Hepatocyte (in vitro differentiated cells): ENCODE measurements at regions not wholly inside any gene's neighbourhood (a gene's known extent, or its start where the extent isn't known, plus 50 kb on each side); places are given as distances from the start of the nearest gene placed in this dataset.
A peak's percentile ranks its signal among the peaks of the same experiment; 100 is the strongest.

Source experiments
- DNase-seq: peaks from one replicate; pipeline ENCODE4 v3.0.0-alpha.2; 2016; ENCODE audit warnings: low spot score
- H2AFZ ChIP-seq: fragments of 200-600 bp; sonication (generic); 2 replicates; pipeline ENCODE4 v1.6.0; 2016; ENCODE audit warnings: antibody characterized with exemption, mild to moderate bottlenecking
- H3K27ac ChIP-seq: fragments of 200-600 bp; sonication (generic); 2 replicates; pipeline ENCODE4 v1.5.1; 2016; ENCODE audit warnings: mild to moderate bottlenecking
- H3K27me3 ChIP-seq: fragments of 200-600 bp; sonication (generic); 2 replicates; pipeline ENCODE4 v1.6.1; 2016
- H3K36me3 ChIP-seq: fragments of 200-600 bp; sonication (generic); replicated peaks from 2 replicates; pipeline ENCODE4 v1.5.1; 2016; ENCODE audit warnings: low read depth; ENCODE audit not compliant: insufficient read depth
- H3K4me1 ChIP-seq: fragments of 200-600 bp; sonication (generic); 2 replicates; pipeline ENCODE4 v1.5.1; 2016; ENCODE audit warnings: mild to moderate bottlenecking, moderate library complexity; ENCODE audit not compliant: insufficient read depth
- H3K4me2 ChIP-seq: fragments of 200-600 bp; sonication (generic); 2 replicates; pipeline ENCODE4 v1.6.0; 2016
- H3K4me3 ChIP-seq: fragments of 200-600 bp; sonication (generic); 2 replicates; pipeline ENCODE4 v1.5.1; 2016; ENCODE audit warnings: mild to moderate bottlenecking
- H3K79me2 ChIP-seq: fragments of 200-600 bp; sonication (generic); 2 replicates; pipeline ENCODE4 v1.6.0; 2017; ENCODE audit warnings: mild to moderate bottlenecking
- H3K9me2 ChIP-seq: fragments of 200-600 bp; sonication (generic); replicated peaks from 2 replicates; pipeline ENCODE4 v1.6.0; 2017; ENCODE audit warnings: mild to moderate bottlenecking; ENCODE audit not compliant: insufficient read depth
- H3K9me3 ChIP-seq: fragments of 200-600 bp; sonication (generic); 2 replicates; pipeline ENCODE4 v1.5.1; 2016; ENCODE audit warnings: low read depth, mild to moderate bottlenecking
- H4K20me1 ChIP-seq: fragments of 200-600 bp; sonication (generic); 2 replicates; pipeline ENCODE4 v1.6.0; 2016; ENCODE audit warnings: mild to moderate bottlenecking; ENCODE audit not compliant: insufficient read depth, poor library complexity, severe bottlenecking
- EZH2 ChIP-seq: fragments of 200-600 bp; sonication (generic); IDR thresholded peaks from 2 replicates; pipeline ENCODE4 v1.6.1; 2016; ENCODE audit warnings: antibody characterized with exemption, mild to moderate bottlenecking, borderline replicate concordance
- EZH2phosphoT487 ChIP-seq: fragments of 200-600 bp; sonication (generic); IDR thresholded peaks from one replicate; pipeline ENCODE4 v1.6.1; 2018; ENCODE audit warnings: antibody characterized with exemption, mild to moderate bottlenecking, low read depth, moderate library complexity; ENCODE audit not compliant: unreplicated experiment, severe bottlenecking
- WGBS: methylation state at CpG from one replicate; pipeline ENCODE4 v1.1.6; 2016; ENCODE audit warnings: low lambda C conversion rate; ENCODE audit errors: missing lambda C conversion rate; 5-methylcytosine and 5-hydroxymethylcytosine counted together
- TF ChIP-seq, protein P1 (sequence below): fragments of 200-600 bp; sonication (generic); IDR thresholded peaks from 2 replicates; pipeline ENCODE4 v1.5.1; 2016; ENCODE audit warnings: antibody characterized with exemption, mild to moderate bottlenecking; ENCODE audit not compliant: poor library complexity

DNA sequence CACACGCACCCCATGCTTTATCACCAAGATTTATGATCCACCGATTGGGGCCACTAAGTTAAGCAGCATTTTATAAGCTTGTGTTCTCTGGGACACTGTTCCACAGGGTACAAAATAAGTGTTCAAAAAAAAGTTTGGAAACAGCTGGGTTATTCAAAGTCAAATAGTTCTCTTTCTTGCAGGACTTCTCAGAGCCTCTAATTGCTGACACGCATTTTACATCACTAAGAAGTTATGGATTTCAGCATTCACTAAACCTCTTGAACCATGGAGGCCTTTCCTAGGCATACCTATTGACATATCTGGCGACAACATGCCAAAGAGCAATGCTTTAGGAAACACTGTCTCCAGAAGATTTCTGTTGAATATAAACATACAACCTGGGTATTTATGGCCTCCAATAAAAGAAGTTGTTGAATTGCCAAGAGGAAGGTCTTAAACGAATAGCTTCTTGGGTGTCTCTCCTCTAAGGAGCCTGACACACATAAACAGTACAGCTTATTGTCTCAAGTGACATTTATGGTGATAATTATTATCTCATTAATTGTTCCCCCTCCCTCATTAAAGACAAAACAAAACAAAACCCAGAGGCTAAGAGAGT is 147.1 kb upstream of the ARHGAP20 start:
- Histone ChIP-seq H4K20me1 (no peaks in the 10 kb centered on the region), H3K4me1 (peaks cover 16% of the 10 kb centered on the region), H3K4me3 (no peak overlapping the region), H2AFZ (no peak overlapping the region), H3K27me3 (no peaks in the 10 kb centered on the region), H3K79me2 (no peaks in the 10 kb centered on the region), H3K9me3 (no peaks in the 10 kb centered on the region), H3K9me2 (no peaks in the 10 kb centered on the region), H3K27ac (peak overlapping the region; percentile 61), H3K36me3 (no peaks in the 10 kb centered on the region), H3K4me2 (no peak overlapping the region)
- 60% methylated on average over 5 of the region's 5 CpGs for WGBS
- no peak for DNase-seq
- TF ChIP-seq EZH2phosphoT487 (no peak), EZH2 (no peak)
- TF ChIP-seq, protein P1, sequence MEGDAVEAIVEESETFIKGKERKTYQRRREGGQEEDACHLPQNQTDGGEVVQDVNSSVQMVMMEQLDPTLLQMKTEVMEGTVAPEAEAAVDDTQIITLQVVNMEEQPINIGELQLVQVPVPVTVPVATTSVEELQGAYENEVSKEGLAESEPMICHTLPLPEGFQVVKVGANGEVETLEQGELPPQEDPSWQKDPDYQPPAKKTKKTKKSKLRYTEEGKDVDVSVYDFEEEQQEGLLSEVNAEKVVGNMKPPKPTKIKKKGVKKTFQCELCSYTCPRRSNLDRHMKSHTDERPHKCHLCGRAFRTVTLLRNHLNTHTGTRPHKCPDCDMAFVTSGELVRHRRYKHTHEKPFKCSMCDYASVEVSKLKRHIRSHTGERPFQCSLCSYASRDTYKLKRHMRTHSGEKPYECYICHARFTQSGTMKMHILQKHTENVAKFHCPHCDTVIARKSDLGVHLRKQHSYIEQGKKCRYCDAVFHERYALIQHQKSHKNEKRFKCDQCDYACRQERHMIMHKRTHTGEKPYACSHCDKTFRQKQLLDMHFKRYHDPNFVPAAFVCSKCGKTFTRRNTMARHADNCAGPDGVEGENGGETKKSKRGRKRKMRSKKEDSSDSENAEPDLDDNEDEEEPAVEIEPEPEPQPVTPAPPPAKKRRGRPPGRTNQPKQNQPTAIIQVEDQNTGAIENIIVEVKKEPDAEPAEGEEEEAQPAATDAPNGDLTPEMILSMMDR = no peak

DNA sequence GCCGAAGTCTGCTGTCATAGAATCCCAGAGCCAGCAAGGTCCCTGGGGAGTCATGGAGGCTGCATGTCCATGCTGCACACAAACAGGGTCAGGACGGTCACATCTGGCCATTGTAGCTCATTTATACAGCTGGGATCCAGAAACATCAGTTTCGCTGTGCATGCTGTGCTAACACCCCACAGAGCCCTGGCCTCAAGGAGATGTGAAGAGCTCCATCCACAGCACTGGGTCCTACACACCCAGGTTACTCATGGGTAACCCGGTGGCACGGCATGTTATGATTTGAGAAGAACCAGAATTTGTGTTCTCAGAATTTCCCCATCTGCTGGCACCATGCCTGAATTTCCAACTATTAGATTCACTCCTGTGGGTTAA is 146.3 kb upstream of the ARHGAP20 start:
- H3K4me2 ChIP-seq = no peak overlapping the region
- TF ChIP-seq, protein P1 = no peak
- TF ChIP-seq EZH2 (no peak), EZH2phosphoT487 (no peak)
- no peaks in the 10 kb centered on the region for H3K27me3 ChIP-seq
- H3K36me3 ChIP-seq = no peaks in the 10 kb centered on the region
- no peaks in the 10 kb centered on the region for H3K79me2 ChIP-seq
- H2AFZ ChIP-seq = no peak overlapping the region
- no peaks in the 10 kb centered on the region for H3K9me2 ChIP-seq
- H3K27ac ChIP-seq = peak overlapping the region; percentile 61
- 75% methylated on average over 5 of the region's 5 CpGs for WGBS
- peak; percentile 33 for DNase-seq
- peaks cover 16% of the 10 kb centered on the region for H3K4me1 ChIP-seq
- H3K4me3 ChIP-seq = no peak overlapping the region
- no peaks in the 10 kb centered on the region for H4K20me1 ChIP-seq
- no peaks in the 10 kb centered on the region for H3K9me3 ChIP-seq

DNA sequence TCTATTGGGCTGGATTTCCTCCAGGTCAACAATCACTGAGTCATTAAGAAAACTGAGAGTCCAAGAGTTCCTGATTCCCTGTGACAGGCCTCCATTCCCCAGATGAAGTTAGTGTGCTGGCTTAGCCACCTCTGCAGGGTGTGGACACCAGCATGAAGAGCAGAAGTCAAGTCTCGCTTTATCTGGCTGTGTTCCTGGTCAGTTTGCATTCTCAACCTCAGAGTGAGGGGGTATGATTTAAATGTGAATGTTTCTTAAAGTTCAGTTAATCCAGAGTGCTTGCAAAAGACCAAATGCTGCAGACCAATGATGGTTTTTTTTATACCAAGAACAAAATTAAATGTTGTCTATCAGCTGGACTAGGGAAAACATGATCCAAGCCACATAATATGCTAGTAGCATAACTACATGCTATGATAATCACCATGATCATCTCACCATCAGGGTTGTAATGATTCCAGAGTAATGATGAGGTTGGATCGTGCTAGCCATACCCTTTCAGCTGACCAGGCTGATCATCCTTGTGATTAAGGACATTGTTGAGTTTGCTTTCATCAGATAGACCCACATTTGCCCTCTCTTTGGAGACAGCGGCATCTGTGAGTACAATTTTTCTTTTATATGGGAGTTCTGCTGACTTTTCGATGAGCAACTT is 145.8 kb upstream of the ARHGAP20 start:
- Histone ChIP-seq H2AFZ (no peak overlapping the region), H3K4me3 (no peak overlapping the region), H3K4me1 (peaks cover 16% of the 10 kb centered on the region), H3K4me2 (no peak overlapping the region), H3K79me2 (no peaks in the 10 kb centered on the region), H3K36me3 (no peaks in the 10 kb centered on the region), H3K27me3 (no peaks in the 10 kb centered on the region), H4K20me1 (no peaks in the 10 kb centered on the region), H3K27ac (peak overlapping the region; percentile 61), H3K9me3 (no peaks in the 10 kb centered on the region), H3K9me2 (no peaks in the 10 kb centered on the region)
- TF ChIP-seq EZH2phosphoT487 = no peak
- TF ChIP-seq, protein P1 = no peak
- TF ChIP-seq EZH2 = no peak
- peak; percentile 30 for DNase-seq
- 87% methylated on average over 4 of the region's 4 CpGs for WGBS
